PC-9 (cell line): ENCODE measurements at regions not wholly inside any gene's neighbourhood (a gene's known extent, or its start where the extent isn't known, plus 50 kb on each side); places are given as distances from the start of the nearest gene placed in this dataset.

Experiments
- EZH2 ChIP-seq: fragments of 200-600 bp; sonication (generic); IDR thresholded peaks from 2 replicates; pipeline ENCODE4 v1.8.0; 2017; ENCODE audit warnings: antibody characterized with exemption, low read depth
- TF ChIP-seq, protein P1 (sequence below): fragments of 200-600 bp; sonication (generic); conservative IDR thresholded peaks from 2 replicates; pipeline ENCODE4 v1.6.1; 2017; ENCODE audit warnings: mixed run types, antibody characterized with exemption, mild to moderate bottlenecking, moderate library complexity

DNA sequence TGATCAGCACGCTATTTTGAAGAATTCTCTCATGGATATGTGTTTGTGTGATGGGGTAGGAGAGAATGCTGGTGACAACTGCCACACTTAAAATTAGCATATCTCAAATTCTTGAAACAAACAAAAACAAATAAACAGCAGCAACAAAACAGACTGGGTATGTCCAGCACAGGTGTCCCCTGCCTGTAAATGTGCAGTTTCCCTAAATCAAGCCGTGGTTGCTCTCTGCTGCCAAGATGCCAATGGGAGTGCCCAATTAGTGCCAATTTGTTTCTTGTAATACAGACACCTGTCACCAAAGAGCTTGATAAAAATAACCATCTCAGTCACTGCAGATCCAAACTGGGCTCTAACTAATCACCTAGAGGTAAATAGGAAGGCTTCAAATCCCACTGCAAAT is 144.2 kb upstream of the SMARCA2 start:
- no peak for TF ChIP-seq EZH2
- TF ChIP-seq, protein P1, sequence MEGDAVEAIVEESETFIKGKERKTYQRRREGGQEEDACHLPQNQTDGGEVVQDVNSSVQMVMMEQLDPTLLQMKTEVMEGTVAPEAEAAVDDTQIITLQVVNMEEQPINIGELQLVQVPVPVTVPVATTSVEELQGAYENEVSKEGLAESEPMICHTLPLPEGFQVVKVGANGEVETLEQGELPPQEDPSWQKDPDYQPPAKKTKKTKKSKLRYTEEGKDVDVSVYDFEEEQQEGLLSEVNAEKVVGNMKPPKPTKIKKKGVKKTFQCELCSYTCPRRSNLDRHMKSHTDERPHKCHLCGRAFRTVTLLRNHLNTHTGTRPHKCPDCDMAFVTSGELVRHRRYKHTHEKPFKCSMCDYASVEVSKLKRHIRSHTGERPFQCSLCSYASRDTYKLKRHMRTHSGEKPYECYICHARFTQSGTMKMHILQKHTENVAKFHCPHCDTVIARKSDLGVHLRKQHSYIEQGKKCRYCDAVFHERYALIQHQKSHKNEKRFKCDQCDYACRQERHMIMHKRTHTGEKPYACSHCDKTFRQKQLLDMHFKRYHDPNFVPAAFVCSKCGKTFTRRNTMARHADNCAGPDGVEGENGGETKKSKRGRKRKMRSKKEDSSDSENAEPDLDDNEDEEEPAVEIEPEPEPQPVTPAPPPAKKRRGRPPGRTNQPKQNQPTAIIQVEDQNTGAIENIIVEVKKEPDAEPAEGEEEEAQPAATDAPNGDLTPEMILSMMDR = no peak
